ENCODE measurements at regions not wholly inside any gene's neighbourhood (a gene's known extent, or its start where the extent isn't known, plus 50 kb on each side); places are given as distances from the start of the nearest gene placed in this dataset.

DNA sequence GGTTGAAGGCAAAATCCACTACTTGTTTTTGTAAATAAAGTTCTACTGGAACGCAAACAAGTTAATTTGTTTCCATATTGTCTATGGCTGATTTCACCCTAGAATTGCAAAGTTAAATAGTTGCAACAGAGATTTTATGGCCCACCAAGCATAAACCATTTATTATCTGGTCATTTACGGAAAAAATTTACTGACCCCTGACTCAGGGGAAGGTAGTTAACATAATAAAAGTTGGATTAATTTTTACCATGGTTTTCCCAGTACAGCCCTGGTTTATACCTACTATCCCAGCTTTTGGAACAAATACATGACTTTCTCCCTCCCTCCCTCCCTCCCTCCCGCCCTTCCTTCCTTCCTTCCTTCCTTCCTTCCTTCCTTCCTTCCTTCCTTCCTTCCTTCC, 588.9 kb upstream of the TMEFF2 start:
- intact Hi-C loops (cut with DNase I; ENCODE audit: low total_unique reads): no loop called here

DNA sequence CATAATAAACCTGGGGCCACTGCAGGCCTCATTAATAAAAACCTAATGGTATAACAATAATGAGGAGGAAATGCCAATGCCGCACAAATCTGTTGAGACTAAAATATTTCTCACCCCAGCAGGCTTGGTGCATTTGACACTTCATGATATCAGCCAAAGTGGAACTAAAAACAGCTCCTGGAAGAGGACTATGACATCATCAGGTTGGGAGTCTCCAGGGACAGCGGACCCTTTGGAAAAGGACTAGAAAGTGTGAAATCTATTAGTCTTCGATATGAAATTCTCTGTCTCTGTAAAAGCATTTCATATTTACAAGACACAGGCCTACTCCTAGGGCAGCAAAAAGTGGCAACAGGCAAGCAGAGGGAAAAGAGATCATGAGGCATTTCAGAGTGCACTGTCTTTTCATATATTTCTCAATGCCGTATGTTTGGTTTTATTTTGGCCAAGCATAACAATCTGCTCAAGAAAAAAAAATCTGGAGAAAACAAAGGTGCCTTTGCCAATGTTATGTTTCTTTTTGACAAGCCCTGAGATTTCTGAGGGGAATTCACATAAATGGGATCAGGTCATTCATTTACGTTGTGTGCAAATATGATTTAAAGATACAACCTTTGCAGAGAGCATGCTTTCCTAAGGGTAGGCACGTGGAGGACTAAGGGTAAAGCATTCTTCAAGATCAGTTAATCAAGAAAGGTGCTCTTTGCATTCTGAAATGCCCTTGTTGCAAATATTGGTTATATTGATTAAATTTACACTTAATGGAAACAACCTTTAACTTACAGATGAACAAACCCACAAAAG, 580.9 kb upstream of the TMEFF2 start:
- Histone ChIP-seq H3K36me3 (no peaks in the 10 kb centered on the region), H3K9me3 (no peaks in the 10 kb centered on the region), H3K27me3 (no peaks in the 10 kb centered on the region), H3K27ac (no peak overlapping the region), H3K4me1 (no peaks in the 10 kb centered on the region), H3K4me3 (no peak overlapping the region)
- TF ChIP-seq, protein P1, sequence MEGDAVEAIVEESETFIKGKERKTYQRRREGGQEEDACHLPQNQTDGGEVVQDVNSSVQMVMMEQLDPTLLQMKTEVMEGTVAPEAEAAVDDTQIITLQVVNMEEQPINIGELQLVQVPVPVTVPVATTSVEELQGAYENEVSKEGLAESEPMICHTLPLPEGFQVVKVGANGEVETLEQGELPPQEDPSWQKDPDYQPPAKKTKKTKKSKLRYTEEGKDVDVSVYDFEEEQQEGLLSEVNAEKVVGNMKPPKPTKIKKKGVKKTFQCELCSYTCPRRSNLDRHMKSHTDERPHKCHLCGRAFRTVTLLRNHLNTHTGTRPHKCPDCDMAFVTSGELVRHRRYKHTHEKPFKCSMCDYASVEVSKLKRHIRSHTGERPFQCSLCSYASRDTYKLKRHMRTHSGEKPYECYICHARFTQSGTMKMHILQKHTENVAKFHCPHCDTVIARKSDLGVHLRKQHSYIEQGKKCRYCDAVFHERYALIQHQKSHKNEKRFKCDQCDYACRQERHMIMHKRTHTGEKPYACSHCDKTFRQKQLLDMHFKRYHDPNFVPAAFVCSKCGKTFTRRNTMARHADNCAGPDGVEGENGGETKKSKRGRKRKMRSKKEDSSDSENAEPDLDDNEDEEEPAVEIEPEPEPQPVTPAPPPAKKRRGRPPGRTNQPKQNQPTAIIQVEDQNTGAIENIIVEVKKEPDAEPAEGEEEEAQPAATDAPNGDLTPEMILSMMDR (IDR thresholded peaks at IDR 0.05): no peak
- DNase-seq: no peak
- intact Hi-C loops (cut with DNase I; ENCODE audit: low total_unique reads): no loop called here

More for the DNA sequence above, 588.9 kb upstream of the TMEFF2 start:
- no peak for DNase-seq
- H3K4me1 ChIP-seq: no peaks in the 10 kb centered on the region
- H3K4me3 ChIP-seq: no peak overlapping the region
- H3K27ac ChIP-seq: no peak overlapping the region
- H3K36me3 ChIP-seq: no peaks in the 10 kb centered on the region
- TF ChIP-seq, protein P1 (IDR thresholded peaks at IDR 0.05): no peak
- H3K27me3 ChIP-seq: no peaks in the 10 kb centered on the region
- no peaks in the 10 kb centered on the region for H3K9me3 ChIP-seq

DNA sequence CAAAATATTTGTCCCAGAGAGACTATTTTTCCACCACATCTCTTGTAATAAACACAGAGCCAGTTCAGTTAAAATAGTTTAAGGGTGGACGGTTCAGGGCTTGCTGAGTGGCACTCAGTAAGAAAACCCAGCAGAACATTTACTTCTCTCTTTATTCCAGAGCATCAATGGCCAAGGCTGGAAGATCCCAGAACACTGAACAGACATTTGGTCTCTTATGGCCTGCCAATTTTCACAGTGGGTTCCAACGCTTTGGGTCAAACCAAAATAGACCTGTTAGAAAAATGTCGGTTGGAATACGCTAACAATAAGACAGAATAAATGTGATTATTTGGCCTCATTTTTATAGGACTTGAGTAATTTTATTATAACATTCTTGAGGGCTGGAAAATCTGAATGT, 580.3 kb upstream of the TMEFF2 start:
- H3K27ac ChIP-seq: no peak overlapping the region
- no peak for DNase-seq
- H3K9me3 ChIP-seq: no peaks in the 10 kb centered on the region
- H3K4me1 ChIP-seq: no peaks in the 10 kb centered on the region
- TF ChIP-seq, protein P1 (IDR thresholded peaks at IDR 0.05): no peak
- intact Hi-C loops (cut with DNase I; ENCODE audit: low total_unique reads): no loop called here
- no peak overlapping the region for H3K4me3 ChIP-seq
- H3K36me3 ChIP-seq: no peaks in the 10 kb centered on the region
- no peaks in the 10 kb centered on the region for H3K27me3 ChIP-seq

DNA sequence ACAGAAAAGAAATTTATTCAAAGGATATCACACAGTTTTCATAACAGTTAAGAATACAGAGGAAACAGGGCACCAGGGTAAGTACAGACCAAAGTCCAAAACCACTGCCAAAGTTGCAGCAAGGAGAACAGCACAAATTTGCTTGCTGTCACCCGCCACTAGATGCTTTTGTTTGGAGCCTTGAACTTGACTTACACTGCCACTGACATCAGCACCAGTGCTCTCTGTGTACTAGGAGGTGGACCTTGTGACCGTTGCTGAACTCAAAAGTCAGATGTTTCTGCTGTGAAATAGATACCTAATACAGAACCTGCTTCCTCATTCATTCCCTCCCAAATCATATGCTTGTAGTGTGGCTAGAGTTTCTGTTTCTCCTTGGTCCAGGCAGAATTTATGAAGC, 578.3 kb upstream of the TMEFF2 start:
- no peak for DNase-seq
- intact Hi-C loops (cut with DNase I; ENCODE audit: low total_unique reads): no loop called here
- TF ChIP-seq, protein P1 (IDR thresholded peaks at IDR 0.05): no peak
- no peaks in the 10 kb centered on the region for H3K9me3 ChIP-seq
- H3K36me3 ChIP-seq: no peaks in the 10 kb centered on the region
- H3K27ac ChIP-seq: no peak overlapping the region
- H3K4me1 ChIP-seq: no peaks in the 10 kb centered on the region
- H3K4me3 ChIP-seq: no peak overlapping the region
- no peaks in the 10 kb centered on the region for H3K27me3 ChIP-seq

DNA sequence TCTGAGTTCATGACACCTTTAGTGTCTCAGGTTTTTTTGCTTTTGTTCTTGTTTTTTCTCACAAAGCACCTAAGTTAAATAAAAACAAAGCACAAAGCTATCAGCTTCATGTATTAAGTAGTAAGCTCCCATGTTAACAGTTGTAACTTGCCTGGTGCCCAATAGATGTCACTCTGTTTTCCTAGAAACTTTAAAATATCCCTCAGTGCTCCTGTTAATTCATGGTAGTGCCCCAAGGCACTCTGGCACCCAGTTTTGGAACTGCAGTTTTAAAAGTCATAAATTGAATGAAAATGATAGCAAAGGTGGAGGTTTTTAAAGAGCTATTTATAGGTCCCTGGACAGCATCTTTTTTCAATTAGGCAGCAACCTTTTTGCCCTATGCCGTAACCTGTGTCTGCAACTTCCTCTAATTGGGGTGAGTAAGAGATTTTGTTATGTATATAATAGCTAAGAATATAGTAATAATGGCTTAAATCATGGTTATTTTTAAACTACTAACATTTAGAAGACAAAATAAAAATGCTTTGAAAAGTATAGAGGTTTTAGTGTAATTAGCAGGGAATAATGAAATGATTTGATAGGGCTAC, 555.0 kb upstream of the TMEFF2 start:
- H3K36me3 ChIP-seq: no peaks in the 10 kb centered on the region
- intact Hi-C loops (cut with DNase I; ENCODE audit: low total_unique reads): no loop called here
- H3K9me3 ChIP-seq: no peaks in the 10 kb centered on the region
- H3K4me3 ChIP-seq: no peak overlapping the region
- H3K27me3 ChIP-seq: no peaks in the 10 kb centered on the region
- TF ChIP-seq, protein P1 (IDR thresholded peaks at IDR 0.05): no peak
- no peaks in the 10 kb centered on the region for H3K4me1 ChIP-seq
- H3K27ac ChIP-seq: no peak overlapping the region
- no peak for DNase-seq

Data from tibial artery (tissue), 4 donors.